Activated CD4-positive, alpha-beta T cell treated with anti-CD3 and anti-CD28 coated beads, Interleukin-2, Interleukin-6, amounts not matched to agents 100 ng/mL and 50 ng/mL, durations not matched to agents 16 hours and 8 hours (primary cell): ENCODE measurements at regions not wholly inside any gene's neighbourhood (a gene's known extent, or its start where the extent isn't known, plus 50 kb on each side); places are given as distances from the start of the nearest gene placed in this dataset.
"Not testable (repeated sequence)": the region's sequence is repeated elsewhere in the genome, so short reads cannot be mapped to it uniquely, and the experiment has no call there.

Experiments used
- DNase-seq: peaks from one replicate; pipeline ENCODE4 v3.0.0-alpha.2; 2020

- DNase-seq = no peak
Observed at GRCh38 chr10:94232711-94233383, 129.9 kb downstream of the NOC3L start.

GRCh38 chr10:94235461-94235860 is 127.3 kb downstream of the NOC3L start:
- DNase-seq = no peak

DNA sequence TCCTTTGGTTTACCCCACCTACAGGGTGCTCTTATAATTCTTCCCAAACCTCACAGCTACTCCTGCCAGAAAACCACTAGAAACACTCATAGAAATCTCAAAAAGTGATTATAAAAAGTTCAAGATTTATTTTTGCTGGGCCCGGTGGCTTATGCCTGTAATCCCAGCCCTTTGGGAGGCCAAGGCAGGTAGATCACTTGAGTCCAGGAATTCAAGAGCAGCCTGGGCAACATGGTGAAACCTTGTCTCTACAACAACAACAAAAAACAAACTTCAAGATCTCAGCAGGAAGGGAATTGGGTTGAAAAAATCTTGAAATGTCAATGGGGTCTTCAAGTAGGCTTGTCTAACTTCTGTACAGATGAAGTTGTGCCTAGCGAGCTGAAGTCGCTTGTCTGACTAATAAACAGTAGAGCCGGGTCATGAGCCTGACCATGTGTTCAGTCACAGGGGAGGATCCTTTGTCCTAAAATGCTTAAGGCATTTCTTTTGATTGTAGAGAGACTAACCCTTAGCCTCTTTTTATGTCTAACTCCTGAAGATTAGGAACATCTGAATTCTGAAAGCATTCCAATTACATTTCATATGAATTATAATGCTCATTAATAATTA is 124.6 kb downstream of the NOC3L start:
- DNase-seq = no peak

- DNase-seq = no peak
Observed at GRCh38 chr10:94239696-94240095, 123.0 kb downstream of the NOC3L start.

- DNase-seq = no peak
Observed at GRCh38 chr10:94240491-94240890, 122.2 kb downstream of the NOC3L start.

- no peak for DNase-seq
Observed at GRCh38 chr10:94240901-94241300, 121.8 kb downstream of the NOC3L start.

- DNase-seq = no peak
Observed at GRCh38 chr10:94251098-94251497, 111.6 kb downstream of the NOC3L start.

DNA sequence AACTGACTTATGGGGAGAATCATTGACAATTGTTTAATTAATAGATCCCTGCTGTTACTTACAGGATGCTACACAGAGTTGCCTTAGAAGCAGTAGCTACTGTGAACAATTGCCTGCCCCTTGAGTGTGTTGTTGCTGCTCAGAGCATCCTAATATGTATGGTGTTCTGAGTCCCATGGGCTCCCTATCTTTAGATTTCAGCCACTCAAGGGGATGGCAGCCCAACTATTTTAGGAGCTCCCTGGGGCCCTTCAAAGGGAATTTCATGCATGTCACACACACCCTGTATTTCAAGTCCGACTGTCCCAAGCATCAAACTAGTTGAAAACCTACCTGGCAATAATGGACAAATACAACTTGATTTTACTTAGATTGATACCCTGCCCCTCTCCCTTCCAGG is 111.2 kb downstream of the NOC3L start:
- DNase-seq = no peak

DNA sequence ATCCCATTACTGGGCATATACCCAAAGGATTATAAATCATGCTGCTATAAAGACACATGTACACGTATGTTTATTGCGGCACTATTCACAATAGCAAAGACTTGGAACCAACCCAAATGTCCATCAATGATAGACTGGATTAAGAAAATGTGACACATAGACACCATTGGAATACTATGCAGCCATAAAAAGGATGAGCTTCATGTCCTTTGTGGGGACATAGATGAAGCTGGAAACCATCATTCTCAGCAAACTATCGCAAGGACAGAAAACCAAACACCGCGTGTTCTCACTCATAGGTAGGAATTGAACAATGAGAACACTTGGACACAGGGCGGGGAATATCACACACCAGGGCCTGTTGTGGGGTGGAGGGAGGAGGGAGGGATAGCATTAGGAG is 105.3 kb downstream of the NOC3L start:
- DNase-seq = not testable (repeated sequence)

DNA sequence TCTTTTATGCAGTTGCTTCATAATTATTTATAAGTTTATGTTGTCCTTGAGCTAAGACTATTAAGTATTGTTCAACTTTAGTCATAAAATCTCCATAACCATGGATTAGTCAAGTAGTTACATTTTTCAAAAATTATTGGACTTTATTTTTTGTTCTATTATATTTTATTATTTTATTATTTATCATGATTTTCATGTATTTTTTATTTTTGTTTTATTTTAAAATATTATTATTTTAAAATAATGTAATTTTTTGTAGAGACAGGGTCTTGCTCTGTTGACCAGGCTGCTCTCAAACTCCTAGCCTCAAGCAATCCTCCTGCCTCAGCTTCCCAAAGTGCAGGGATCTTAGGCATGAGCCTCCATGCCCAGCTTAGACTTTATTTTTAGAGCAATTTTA is 102.3 kb downstream of the NOC3L start:
- no peak for DNase-seq

- DNase-seq = no peak
Observed at GRCh38 chr10:94264085-94264484, 98.7 kb downstream of the NOC3L start.

GRCh38 chr10:94266091-94266490 is 96.6 kb downstream of the NOC3L start:
- DNase-seq = no peak

DNA sequence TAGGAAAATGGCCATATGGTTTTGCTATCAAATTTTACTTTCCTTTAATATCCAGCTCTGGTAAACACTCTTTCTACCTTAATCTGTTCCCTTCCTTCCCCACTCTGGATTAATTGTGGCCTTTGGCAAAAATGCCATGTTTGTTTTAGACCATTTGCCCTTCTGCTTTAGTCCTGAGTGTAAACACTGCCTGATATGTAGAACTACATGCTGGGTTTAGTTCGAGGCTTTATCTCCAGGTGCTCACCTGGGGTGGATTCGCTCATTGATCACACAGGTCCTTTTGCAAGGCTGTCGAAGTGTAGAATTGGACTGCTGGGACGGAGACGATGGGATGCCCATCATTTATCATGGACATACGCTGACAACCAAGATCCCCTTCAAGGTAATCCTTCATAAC is 94.1 kb downstream of the NOC3L start:
- no peak for DNase-seq

DNA sequence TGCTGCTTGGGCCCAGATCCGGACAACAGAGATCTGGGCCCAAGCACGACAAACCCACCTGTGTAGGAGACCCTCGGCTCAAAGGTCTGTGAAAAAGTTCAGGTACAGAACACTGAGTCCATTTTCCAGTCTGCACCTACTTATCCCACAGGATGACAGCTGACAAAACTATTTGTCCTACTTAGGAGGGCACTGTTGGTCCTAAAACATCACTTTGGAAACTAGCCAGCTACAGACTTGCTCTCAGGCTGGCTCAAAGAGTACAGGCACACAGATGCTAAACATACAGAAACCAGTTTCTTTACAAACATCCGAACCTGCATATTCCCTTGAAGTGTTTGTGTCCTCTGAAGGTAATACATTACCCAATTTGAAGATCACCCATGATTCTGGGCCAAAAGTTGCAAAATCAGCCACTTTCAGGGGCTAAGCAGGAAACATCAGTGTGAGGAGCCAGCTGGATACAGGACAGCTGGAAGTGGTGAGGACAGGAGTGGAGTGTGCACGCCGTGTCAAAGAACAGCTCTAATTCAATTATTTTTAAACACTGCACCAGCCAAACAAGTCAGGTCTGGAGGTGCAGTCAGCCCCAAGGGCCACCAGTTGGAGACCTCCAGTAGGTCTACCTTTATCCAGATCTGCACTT is 88.5 kb downstream of the NOC3L start:
- DNase-seq = no peak

- DNase-seq = no peak
Observed at GRCh38 chr10:94276140-94276539, 86.6 kb downstream of the NOC3L start.

DNA sequence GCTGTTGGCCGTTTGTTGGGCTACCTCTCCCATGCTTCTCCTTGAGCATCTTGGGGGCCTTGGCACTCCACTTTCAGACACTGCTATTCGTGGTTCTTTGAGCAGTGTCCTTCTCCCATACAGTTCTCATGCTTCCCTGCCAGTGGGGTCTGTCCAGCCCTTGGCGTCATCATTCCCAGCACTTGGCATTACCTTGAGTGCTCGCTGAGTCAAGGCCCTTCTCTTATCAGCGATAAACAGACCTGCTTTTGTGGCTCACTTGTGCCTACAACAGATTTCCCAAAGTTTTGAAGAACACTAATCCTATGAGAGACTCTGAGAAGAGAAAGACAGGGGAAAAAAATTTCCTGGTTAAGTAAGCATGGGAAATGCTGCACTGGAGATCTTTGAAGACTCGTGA is 85.3 kb downstream of the NOC3L start:
- no peak for DNase-seq

- peak; percentile 64 for DNase-seq
Observed at GRCh38 chr10:94279835-94280709, 82.7 kb downstream of the NOC3L start.

- no peak for DNase-seq
Observed at GRCh38 chr10:94281654-94282053, 81.1 kb downstream of the NOC3L start.

- DNase-seq = no peak
Observed at GRCh38 chr10:94282369-94282768, 80.4 kb downstream of the NOC3L start.
